Loucy (cell line): ENCODE measurements at regions not wholly inside any gene's neighbourhood (a gene's known extent, or its start where the extent isn't known, plus 50 kb on each side); places are given as distances from the start of the nearest gene placed in this dataset.
"Not testable (repeated sequence)": the region's sequence is repeated elsewhere in the genome, so short reads cannot be mapped to it uniquely, and the experiment has no call there.

ENCODE experiments used
- EZH2phosphoT487 ChIP-seq: fragments of 200-600 bp; IDR thresholded peaks from 2 replicates; pipeline ENCODE4 v1.6.1; 2018; ENCODE audit warnings: antibody characterized with exemption, mild to moderate bottlenecking, moderate library complexity, borderline replicate concordance
- TF ChIP-seq, protein P1 (sequence below): fragments of 200-600 bp; sonication (generic); conservative IDR thresholded peaks from 2 replicates; pipeline ENCODE4 v1.5.1; 2014; ENCODE audit warnings: mild to moderate bottlenecking, antibody characterized with exemption, low read length

DNA sequence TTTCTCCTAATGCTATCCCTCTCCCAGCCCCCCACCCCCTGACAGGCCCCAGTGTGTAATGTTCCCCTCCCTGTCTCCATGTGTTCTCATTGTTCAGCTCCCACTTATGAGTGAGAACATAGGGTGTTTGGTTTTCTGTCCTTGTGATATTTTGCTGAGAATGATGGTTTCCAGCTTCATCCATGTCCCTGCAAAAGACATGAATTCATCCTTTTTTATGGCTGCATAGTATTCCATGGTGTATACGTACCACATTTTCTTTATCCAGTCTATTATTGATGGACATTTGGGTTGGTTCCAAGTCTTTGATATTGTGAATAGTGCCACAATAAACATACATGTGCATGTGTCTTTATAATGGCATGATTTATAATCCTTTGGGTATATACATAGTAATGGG lies 704.2 kb downstream of the PLCL1 start:
- TF ChIP-seq, protein P1, sequence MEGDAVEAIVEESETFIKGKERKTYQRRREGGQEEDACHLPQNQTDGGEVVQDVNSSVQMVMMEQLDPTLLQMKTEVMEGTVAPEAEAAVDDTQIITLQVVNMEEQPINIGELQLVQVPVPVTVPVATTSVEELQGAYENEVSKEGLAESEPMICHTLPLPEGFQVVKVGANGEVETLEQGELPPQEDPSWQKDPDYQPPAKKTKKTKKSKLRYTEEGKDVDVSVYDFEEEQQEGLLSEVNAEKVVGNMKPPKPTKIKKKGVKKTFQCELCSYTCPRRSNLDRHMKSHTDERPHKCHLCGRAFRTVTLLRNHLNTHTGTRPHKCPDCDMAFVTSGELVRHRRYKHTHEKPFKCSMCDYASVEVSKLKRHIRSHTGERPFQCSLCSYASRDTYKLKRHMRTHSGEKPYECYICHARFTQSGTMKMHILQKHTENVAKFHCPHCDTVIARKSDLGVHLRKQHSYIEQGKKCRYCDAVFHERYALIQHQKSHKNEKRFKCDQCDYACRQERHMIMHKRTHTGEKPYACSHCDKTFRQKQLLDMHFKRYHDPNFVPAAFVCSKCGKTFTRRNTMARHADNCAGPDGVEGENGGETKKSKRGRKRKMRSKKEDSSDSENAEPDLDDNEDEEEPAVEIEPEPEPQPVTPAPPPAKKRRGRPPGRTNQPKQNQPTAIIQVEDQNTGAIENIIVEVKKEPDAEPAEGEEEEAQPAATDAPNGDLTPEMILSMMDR: not testable (repeated sequence)
- not testable (repeated sequence) for TF ChIP-seq EZH2phosphoT487
